Trophoblast cell (in vitro differentiated cells and primary cell): ENCODE measurements at regions not wholly inside any gene's neighbourhood (a gene's known extent, or its start where the extent isn't known, plus 50 kb on each side); places are given as distances from the start of the nearest gene placed in this dataset.

Source experiments
- DNase-seq, 2 donors: peaks; one replicate each; pipeline ENCODE4 v3.0.0-alpha.2; 2016
- H2AFZ ChIP-seq: 2 replicates; pipeline ENCODE4 v1.6.1; 2013; ENCODE audit warnings: low read length, moderate library complexity, mild to moderate bottlenecking; ENCODE audit not compliant: insufficient read depth, poor library complexity
- H2AK5ac ChIP-seq: 2 replicates; pipeline ENCODE4 v1.6.1; 2013; ENCODE audit warnings: mild to moderate bottlenecking, low read length
- H2BK120ac ChIP-seq: 2 replicates; pipeline ENCODE4 v1.6.1; 2013; ENCODE audit warnings: low read length, mild to moderate bottlenecking, moderate library complexity; ENCODE audit not compliant: insufficient read depth, poor library complexity
- H2BK12ac ChIP-seq: 2 replicates; pipeline ENCODE4 v1.6.1; 2013; ENCODE audit warnings: mild to moderate bottlenecking, low read length, moderate library complexity
- H2BK5ac ChIP-seq: 2 replicates; pipeline ENCODE4 v1.6.1; 2013; ENCODE audit warnings: low read length, low read depth, moderate library complexity, mild to moderate bottlenecking; ENCODE audit not compliant: poor library complexity
- H3K14ac ChIP-seq: 2 replicates; pipeline ENCODE4 v1.6.1; 2013; ENCODE audit warnings: mild to moderate bottlenecking, low read length
- H3K18ac ChIP-seq: 2 replicates; pipeline ENCODE4 v1.6.1; 2013; ENCODE audit warnings: mild to moderate bottlenecking, low read length
- H3K23ac ChIP-seq: 2 replicates; pipeline ENCODE4 v1.6.1; 2013; ENCODE audit warnings: low read length
- H3K27ac ChIP-seq: 2 replicates; pipeline ENCODE4 v1.5.1; 2013; ENCODE audit warnings: low read depth, mild to moderate bottlenecking, inconsistent platforms, low read length, moderate library complexity
- H3K27me3 ChIP-seq: 2 replicates; pipeline ENCODE4 v1.6.1; 2013; ENCODE audit warnings: inconsistent platforms, mild to moderate bottlenecking, low read length, moderate library complexity; ENCODE audit not compliant: insufficient read depth
- H3K36me3 ChIP-seq, 2 experiments: 1 replicate in 1 of 2; 2 replicates in 1 of 2; pipeline ENCODE4 v1.6.1; 2013; ENCODE audit warnings: low read length in 2 of 2, mild to moderate bottlenecking in 2 of 2, moderate library complexity in 1 of 2; ENCODE audit not compliant: insufficient read depth in 2 of 2, control insufficient read depth in 1 of 2
- H3K4ac ChIP-seq: 2 replicates; pipeline ENCODE4 v1.6.1; 2013; ENCODE audit warnings: low read depth, mild to moderate bottlenecking, low read length, moderate library complexity
- H3K4me1 ChIP-seq, 2 experiments: 1 replicate in 1 of 2; 2 replicates in 1 of 2; pipeline ENCODE4 v1.6.1; 2013; ENCODE audit warnings: low read length in 2 of 2, mild to moderate bottlenecking in 2 of 2, moderate library complexity in 1 of 2; ENCODE audit not compliant: insufficient read depth in 2 of 2, control insufficient read depth in 1 of 2
- H3K4me2 ChIP-seq: 2 replicates; pipeline ENCODE4 v1.6.1; 2013; ENCODE audit warnings: inconsistent platforms, mild to moderate bottlenecking, low read length, moderate library complexity
- H3K4me3 ChIP-seq: 2 replicates; pipeline ENCODE4 v1.5.1; 2013; ENCODE audit warnings: mild to moderate bottlenecking, low read depth, low read length, inconsistent platforms
- H3K79me1 ChIP-seq: one replicate; pipeline ENCODE4 v1.6.1; 2013; ENCODE audit warnings: low read length
- H3K79me2 ChIP-seq: 2 replicates; pipeline ENCODE4 v1.6.1; 2013; ENCODE audit warnings: low read length, mild to moderate bottlenecking; ENCODE audit not compliant: control insufficient read depth, insufficient read depth, poor library complexity
- H3K9ac ChIP-seq: 2 replicates; pipeline ENCODE4 v1.6.1; 2013; ENCODE audit warnings: mild to moderate bottlenecking, low read length
- H3K9me3 ChIP-seq: 2 replicates; pipeline ENCODE4 v1.6.1; 2013; ENCODE audit warnings: low read depth, mild to moderate bottlenecking, control low read depth, inconsistent platforms, low read length; ENCODE audit not compliant: insufficient read depth
- H4K12ac ChIP-seq: 2 replicates; pipeline ENCODE4 v1.6.1; 2013; ENCODE audit warnings: low read depth, mild to moderate bottlenecking, low read length, moderate library complexity
- H4K8ac ChIP-seq: 2 replicates; pipeline ENCODE4 v1.6.1; 2013; ENCODE audit warnings: low read depth, mild to moderate bottlenecking, low read length, moderate library complexity
- H4K91ac ChIP-seq: one replicate; pipeline ENCODE4 v1.6.1; 2013; ENCODE audit warnings: low read depth, mild to moderate bottlenecking, low read length, moderate library complexity
- WGBS: extraction: QIAGEN DNeasy Blood & Tissue Kit; methylation state at CpG from one replicate; pipeline ENCODE4 v1.1.7; 2013; ENCODE audit warnings: missing lambda C conversion rate; ENCODE audit not compliant: insufficient read length, insufficient coverage; ENCODE audit errors: extremely low coverage; 5-methylcytosine and 5-hydroxymethylcytosine counted together

DNA sequence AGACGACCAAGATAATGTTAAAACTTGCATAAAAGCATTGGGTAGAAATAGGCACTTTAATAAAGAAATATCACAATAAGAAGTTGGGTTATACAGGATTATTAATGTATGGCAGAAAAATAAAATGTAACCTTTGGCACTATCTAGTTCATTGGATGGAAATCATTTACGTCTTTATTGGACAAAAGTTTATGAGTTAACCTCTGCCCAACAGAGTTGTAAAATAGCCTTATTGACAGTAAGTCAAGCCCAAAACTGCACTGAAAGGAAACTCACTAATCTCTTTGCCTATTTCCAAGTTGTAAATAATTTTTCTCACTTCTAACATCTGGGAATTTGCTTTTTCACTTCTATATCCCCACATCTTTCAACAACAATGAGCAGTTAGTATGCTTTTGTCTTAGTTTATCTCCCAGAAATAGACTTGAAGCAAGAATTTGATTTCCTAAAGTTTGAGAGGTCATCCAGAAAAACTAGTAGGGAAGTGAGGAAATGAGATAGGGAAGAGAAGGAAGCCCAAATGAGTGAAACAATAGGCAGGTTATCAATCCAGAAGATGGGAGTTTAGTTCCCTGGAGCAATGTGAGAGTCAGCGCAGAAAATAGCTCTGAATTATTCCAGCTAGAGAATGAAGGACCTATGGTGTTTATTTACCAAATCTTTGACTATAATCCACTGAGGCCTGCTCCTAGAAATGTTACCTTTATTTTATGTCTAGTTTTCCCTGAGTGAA, 434.8 kb downstream of the CCER1 start:
- Histone ChIP-seq H3K4ac (no peak overlapping the region), H3K14ac (no peak overlapping the region), H3K9ac (no peak overlapping the region), H4K12ac (no peak overlapping the region), H2AK5ac (no peak overlapping the region), H3K23ac (no peak overlapping the region), H4K8ac (no peak overlapping the region), H3K9me3 (no peaks in the 10 kb centered on the region), H3K4me2 (no peak overlapping the region), H3K36me3 (no peaks in the 10 kb centered on the region), H2AFZ (no peak overlapping the region), H3K4me1 (no peaks in the 10 kb centered on the region), H3K79me1 (no peaks in the 10 kb centered on the region), H3K79me2 (no peaks in the 10 kb centered on the region), H3K4me3 (no peak overlapping the region), H4K91ac (no peak overlapping the region), H3K27ac (no peak overlapping the region), H2BK120ac (no peak overlapping the region), H3K27me3 (no peaks in the 10 kb centered on the region), H3K18ac (no peak overlapping the region), H2BK12ac (no peak overlapping the region), H2BK5ac (no peak overlapping the region)
- no peak for DNase-seq
- WGBS: no CpG with 5 or more reads among the region's 3 CpGs

GRCh38 chr12:90519285-90519684, 435.7 kb downstream of the CCER1 start:
- H3K79me2 ChIP-seq: no peaks in the 10 kb centered on the region
- H2BK12ac ChIP-seq: no peak overlapping the region
- DNase-seq: no peak
- H3K14ac ChIP-seq: no peak overlapping the region
- no peak overlapping the region for H3K27ac ChIP-seq
- no peaks in the 10 kb centered on the region for H3K79me1 ChIP-seq
- H3K9me3 ChIP-seq: no peaks in the 10 kb centered on the region
- no peak overlapping the region for H2BK120ac ChIP-seq
- H3K18ac ChIP-seq: no peak overlapping the region
- no peak overlapping the region for H3K4me3 ChIP-seq
- no peaks in the 10 kb centered on the region for H3K36me3 ChIP-seq
- H2AFZ ChIP-seq: no peak overlapping the region
- no peaks in the 10 kb centered on the region for H3K4me1 ChIP-seq
- H2AK5ac ChIP-seq: no peak overlapping the region
- no peak overlapping the region for H4K12ac ChIP-seq
- no peak overlapping the region for H2BK5ac ChIP-seq
- H4K8ac ChIP-seq: no peak overlapping the region
- H3K9ac ChIP-seq: no peak overlapping the region
- no peak overlapping the region for H4K91ac ChIP-seq
- H3K4ac ChIP-seq: no peak overlapping the region
- no peaks in the 10 kb centered on the region for H3K27me3 ChIP-seq
- H3K23ac ChIP-seq: no peak overlapping the region
- H3K4me2 ChIP-seq: no peak overlapping the region

DNA sequence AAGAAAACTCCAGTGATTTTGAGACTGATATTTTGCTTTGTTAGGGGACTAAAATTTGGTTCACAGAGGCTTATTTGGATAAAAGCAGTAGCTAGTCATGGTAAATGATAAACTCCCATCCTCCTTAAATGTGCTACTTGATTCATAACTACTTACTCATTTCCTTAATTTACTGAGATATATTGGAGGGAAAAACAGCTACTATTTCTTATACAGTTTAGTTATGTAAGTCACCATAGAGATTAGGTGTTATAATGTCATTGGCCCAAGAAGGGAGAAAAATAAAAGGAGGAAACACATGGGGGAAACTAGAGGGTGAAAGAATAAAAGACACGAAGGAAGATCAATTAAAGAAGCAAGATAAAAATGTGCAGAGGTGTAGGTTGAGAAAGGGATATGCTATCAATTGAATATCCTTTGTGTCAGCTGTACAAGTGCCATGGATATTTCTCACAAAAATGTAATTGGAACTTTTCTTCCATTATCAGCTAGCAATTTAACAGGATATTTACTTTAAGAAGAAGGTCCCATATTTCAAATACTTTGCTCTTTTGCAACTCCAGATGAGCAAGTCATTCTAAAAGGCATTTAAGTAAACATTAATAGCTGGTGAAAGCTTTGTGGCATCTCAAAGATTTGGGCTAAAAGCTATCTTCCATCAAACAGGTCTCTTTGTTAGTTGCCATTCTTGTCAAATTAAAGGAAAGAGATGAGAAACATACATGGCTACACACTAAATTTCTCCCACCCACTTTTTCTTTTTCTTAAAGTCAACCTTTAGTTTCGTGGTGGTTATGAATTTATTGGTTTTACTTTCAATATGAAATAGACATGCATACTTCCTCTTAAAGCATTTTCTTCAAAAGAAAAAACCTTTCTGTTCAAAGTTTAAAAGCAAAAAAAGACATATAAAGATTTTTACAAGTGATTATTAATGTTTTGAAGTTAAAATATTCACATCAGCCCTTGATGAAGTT, 439.5 kb downstream of the CCER1 start:
- H3K9me3 ChIP-seq: no peaks in the 10 kb centered on the region
- no peaks in the 10 kb centered on the region for H3K79me1 ChIP-seq
- H3K27me3 ChIP-seq: no peaks in the 10 kb centered on the region
- no peak overlapping the region for H3K18ac ChIP-seq
- H4K8ac ChIP-seq: no peak overlapping the region
- no CpG with 5 or more reads among the region's 2 CpGs for WGBS
- H3K36me3 ChIP-seq: no peaks in the 10 kb centered on the region
- H2BK120ac ChIP-seq: no peak overlapping the region
- H3K4me2 ChIP-seq: no peak overlapping the region
- H3K79me2 ChIP-seq: no peaks in the 10 kb centered on the region
- H2BK5ac ChIP-seq: no peak overlapping the region
- H3K27ac ChIP-seq: no peak overlapping the region
- no peak overlapping the region for H3K4ac ChIP-seq
- H4K12ac ChIP-seq: no peak overlapping the region
- no peak overlapping the region for H2AFZ ChIP-seq
- DNase-seq: peak; percentile 2 to 85
- no peak overlapping the region for H2BK12ac ChIP-seq
- no peak overlapping the region for H4K91ac ChIP-seq
- H3K4me3 ChIP-seq: no peak overlapping the region
- no peak overlapping the region for H2AK5ac ChIP-seq
- no peak overlapping the region for H3K14ac ChIP-seq
- H3K4me1 ChIP-seq: no peaks in the 10 kb centered on the region
- H3K9ac ChIP-seq: no peak overlapping the region
- H3K23ac ChIP-seq: no peak overlapping the region

DNA sequence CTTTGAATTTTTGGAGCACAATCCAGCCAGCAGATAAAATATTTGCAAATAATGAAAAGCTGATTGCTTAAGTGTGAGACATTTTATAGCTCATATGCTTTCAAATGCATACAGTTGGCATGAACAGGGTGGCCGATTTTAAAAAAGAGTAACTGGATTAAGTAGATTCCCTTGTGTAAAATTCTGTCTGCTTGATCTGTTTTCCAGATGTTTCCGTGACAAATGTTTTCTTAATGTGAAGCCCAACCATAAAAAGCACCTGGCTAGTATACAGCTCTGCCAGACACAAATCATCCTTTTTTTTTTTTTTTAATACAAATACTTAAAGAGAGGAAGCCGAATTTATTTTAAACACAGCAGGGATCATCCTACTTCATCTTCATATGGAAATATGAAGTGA, 440.7 kb downstream of the CCER1 start:
- Histone ChIP-seq H2BK120ac (no peak overlapping the region), H2BK5ac (no peak overlapping the region), H2AK5ac (no peak overlapping the region), H3K4me3 (no peak overlapping the region), H3K4ac (no peak overlapping the region), H3K18ac (no peak overlapping the region), H4K12ac (no peak overlapping the region), H3K9me3 (no peaks in the 10 kb centered on the region), H2AFZ (no peak overlapping the region), H3K79me1 (no peaks in the 10 kb centered on the region), H3K27me3 (no peaks in the 10 kb centered on the region), H3K23ac (no peak overlapping the region), H3K4me1 (no peaks in the 10 kb centered on the region), H3K27ac (no peak overlapping the region), H2BK12ac (no peak overlapping the region), H4K91ac (no peak overlapping the region), H3K4me2 (no peak overlapping the region), H3K36me3 (no peaks in the 10 kb centered on the region), H3K14ac (no peak overlapping the region), H3K9ac (no peak overlapping the region), H3K79me2 (no peaks in the 10 kb centered on the region), H4K8ac (no peak overlapping the region)
- DNase-seq: no peak
- no CpG with 5 or more reads among the region's 3 CpGs for WGBS
